SKM-1 treated with dmso at 0.1 percent for 144 hours (cell line): ENCODE measurements at regions not wholly inside any gene's neighbourhood (a gene's known extent, or its start where the extent isn't known, plus 50 kb on each side); places are given as distances from the start of the nearest gene placed in this dataset.

Source experiments
- DNase-seq: peaks from one replicate; lab custom pipeline; 2025; ENCODE audit not compliant: unreplicated experiment; lab: John Stamatoyannopoulos, UW

DNA sequence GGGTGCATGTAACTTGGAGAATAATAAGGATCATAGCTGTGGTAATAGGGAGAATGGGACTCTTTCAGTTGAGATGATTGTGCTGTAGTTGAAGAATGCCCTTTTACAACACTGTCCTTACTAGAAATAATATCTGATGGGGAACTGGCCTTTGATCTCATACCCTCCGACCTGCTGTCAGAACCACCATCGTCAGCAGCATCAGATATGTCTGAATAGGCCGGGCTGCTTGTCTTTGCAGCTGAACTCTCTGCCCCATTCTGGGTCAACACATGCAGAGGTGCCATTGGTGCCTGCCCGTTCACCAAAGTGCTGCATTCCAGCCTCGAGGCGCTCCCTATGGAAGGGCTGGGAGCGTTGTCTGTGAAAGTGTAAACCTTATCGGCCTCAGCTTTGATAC lies 99.1 kb downstream of the ZNF608 start:
- no peak for DNase-seq

DNA sequence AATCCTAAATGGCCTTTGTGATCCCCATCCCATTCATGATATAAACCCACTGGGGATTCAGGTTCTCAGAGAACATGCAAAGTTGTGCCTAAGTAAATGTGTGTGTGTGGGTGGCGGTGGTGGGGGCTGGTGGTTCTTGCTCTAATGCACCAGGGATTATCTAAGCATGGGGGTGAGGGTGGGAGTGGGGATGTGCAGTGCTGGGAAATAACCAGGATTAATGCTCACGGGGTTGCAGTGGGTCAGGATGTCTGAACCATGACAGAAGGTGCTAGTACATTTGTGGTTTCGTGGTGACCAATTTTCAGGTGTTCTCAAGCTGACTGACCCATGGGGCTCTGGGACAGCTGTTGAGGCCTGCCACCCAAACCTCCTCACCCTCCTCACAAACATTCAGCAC lies 101.0 kb downstream of the ZNF608 start:
- DNase-seq, result no peak

DNA sequence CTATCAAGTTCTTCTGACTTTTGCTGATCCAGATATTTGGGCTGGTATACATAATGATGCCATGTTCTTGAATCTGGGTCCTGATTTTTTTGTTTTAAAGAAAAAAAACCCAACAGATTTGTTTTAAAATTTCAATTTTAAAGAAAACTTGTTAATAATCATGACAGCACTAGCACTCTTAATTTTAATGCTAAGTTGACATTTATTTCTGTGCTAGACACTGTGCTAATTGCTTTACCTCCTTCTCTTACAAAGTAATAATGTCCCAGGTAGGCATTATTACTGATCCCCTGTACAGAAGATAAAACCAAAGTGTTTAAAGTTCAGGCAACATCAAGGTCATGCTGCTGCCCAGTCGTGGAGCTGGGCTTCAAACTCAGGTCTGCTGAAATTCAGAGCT lies 101.9 kb downstream of the ZNF608 start:
- no peak for DNase-seq

DNA sequence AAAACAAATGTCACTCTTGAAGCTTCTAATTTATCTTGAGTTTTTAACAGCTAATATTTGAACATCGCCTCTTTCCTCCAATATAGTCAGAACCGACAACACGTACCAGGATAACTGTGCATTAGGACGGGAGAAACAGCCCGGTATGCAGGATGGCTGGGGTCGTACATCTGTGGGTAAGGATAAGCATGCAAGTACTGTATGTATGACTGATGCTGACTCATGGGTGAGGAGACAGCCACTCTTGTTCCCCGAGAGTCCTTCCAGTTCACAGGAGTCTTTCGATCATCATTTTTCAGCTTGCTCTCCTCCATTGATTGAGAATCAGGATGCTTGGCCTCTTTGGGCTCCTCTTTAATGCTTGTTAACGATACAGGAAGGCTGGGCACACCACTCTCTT lies 102.3 kb downstream of the ZNF608 start:
- no peak for DNase-seq

DNA sequence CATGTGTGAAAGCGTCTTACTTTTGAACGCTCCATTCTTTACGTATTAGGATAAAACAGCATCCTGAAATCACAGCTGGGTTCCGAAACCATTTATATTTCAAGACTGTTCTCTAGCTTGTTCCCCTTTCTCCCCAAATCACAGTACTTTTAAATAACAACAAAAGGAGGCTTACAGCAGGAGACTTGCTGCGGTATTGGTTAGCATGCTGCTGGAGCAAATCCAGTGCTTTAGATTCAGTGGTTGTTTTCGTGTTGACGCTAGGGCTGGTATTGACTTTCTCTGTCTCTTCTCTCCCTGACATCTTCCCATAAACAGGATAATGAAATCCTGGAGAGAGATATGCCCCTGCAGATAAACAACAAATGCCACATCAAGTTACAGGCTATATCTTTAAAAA lies 103.1 kb downstream of the ZNF608 start:
- no peak for DNase-seq

DNA sequence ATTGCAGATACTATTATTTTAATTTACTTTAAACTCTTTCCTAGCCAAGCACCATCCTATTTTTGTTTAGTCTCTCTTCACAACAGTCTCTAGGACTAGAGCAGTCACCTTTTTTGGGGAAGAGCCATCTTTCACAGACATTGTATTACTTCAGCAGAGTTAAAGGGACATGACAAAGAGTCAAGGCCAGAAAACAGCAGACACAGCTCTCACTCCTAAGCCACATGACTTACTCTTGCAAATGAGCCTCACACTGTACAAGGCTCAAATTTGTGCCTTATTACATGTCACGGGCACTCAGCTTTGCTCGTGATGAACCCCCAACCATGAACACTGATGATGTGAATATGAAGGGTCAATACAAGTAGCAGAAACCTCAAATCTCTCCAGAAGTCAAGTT lies 104.3 kb downstream of the ZNF608 start:
- DNase-seq, result no peak

DNA sequence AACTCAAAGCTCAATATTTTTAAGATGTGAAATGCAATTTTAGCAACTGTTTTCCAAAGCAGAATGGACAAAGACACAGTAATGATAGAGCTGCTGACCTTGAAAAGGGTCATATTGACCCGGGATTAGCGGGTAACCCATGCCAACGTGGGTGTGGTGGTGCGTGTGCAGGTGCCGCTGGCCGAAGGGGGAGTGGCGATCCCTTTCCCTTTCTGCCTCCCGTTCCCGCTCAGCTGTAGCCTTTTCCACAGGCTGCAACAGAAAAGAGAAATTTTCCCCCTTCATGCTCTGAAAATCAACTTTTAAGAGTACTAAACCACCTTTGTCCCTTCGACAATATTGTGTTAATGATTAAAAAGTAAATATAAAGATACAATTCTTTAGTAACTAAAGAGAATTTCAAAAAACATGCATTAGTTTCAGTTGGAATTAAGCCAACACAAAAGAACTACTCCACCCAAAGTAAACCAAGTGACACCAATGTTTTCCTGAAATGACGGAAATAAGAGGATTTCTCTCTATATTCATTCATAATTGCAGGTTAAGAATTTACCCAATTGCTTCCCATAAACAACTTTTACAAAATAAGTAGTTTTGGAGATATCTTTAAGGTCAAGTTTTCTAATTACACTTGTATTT lies 105.2 kb downstream of the ZNF608 start:
- no peak for DNase-seq

DNA sequence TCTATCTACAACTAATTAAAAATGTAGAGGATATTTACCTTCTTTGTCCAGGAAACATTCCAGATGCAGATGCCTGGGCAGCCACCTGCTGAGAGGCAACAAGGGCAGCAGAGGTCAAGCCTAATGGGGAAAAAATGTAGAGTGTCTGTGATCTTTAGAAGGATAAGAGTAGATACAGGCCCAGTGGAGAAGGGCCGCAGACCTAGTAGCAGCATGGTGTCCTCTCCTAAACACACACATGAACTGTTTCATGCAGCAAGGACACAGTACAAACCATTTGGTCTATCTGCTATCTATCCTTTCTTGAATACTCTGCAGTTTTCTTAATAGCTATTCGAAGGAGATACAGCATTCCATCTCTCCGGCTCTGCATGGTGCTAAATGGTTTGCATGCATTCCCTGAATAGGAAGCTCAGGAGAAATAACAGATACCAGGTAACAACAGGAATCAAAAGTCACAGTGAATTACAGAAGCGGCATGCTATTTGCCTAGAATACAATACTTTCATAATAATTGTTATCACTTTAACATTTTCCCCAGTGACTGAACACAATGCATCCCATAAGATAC lies 107.3 kb downstream of the ZNF608 start:
- no peak for DNase-seq

DNA sequence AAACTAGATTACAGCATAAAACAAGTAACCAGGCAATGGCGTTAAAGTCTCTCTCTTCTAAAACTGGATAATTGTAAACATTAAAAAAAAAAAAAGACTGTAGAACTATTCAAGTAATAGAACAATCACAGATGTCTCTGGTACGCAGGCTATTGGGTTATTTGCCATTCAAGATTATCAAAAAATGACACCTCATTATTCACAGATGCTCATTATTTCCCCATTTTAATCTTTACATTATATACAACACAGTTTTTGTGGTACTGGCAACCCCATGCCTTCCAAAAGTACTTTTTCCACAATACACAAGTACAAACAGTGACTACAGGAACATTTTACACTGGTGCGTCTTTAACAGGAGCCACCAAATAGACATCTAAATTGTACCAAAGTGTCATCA lies 109.4 kb downstream of the ZNF608 start:
- no peak for DNase-seq

DNA sequence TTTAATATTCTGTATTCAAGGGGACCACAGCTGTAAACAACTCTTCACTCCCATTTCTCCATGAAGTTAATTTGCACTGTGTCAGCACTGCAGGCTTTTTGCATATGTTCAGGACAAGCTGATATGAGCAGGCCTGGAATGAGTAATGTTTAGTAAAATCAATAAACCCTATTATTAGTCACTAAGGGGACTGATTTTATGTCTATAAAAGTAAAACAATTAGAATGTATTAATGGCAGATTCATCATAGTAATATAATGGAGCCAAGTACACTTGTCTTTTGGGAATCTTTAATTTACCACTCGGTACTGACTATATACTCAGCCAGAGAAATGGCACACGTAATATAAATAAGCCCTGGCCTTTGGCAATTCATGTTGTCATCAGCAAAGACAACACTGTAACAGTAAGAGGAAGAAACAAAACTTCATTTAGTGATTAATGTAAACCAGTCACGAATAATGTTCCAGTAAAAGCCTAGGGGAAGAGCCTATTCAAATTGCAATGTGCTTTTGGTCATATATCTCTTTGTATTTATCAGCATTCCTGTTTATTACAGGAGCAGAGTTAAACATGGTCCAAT lies 111.6 kb downstream of the ZNF608 start:
- DNase-seq, result no peak

DNA sequence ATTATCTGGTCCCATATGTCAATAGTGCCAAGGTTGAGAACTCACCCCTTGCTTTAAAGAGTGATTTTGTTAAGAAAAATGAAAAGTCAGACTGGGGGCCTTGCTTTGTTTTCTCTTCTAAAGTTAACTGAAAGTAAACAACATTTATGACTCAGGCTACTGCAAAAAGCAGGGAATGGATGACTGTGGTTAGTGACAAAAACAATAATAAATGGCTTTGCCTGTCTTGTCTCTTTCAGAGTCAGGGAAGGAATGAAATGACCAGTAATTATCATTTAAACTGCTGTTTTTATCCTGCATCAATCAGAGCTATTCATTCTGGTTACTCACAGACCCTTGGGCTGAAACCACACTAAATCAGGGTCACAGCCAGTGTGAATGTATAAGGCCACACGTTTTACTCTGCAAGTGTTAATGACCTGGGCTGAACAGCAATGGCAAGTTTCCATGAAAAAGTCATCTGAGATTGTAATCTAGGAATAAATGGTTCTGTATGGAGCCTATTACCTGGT lies 112.2 kb downstream of the ZNF608 start:
- no peak for DNase-seq

DNA sequence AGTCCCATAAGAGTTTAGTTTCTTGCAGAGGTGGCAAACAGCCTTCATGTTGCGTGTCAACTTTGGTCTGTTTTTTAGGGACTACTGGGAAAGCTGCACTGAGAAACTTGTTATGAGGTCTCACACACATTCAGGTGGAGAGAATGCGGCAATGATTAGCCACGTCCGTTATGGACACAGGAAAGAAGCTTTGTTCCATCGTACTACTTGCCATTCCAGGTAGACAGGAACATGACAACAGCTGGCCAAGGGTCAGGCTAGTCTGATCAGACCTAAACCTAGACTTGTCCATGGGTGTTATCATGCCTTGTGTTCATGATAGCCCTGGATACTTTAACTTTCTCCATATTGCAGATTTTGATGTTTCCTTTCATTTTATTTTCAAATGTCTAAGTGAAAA lies 113.2 kb downstream of the ZNF608 start:
- DNase-seq, result no peak

DNA sequence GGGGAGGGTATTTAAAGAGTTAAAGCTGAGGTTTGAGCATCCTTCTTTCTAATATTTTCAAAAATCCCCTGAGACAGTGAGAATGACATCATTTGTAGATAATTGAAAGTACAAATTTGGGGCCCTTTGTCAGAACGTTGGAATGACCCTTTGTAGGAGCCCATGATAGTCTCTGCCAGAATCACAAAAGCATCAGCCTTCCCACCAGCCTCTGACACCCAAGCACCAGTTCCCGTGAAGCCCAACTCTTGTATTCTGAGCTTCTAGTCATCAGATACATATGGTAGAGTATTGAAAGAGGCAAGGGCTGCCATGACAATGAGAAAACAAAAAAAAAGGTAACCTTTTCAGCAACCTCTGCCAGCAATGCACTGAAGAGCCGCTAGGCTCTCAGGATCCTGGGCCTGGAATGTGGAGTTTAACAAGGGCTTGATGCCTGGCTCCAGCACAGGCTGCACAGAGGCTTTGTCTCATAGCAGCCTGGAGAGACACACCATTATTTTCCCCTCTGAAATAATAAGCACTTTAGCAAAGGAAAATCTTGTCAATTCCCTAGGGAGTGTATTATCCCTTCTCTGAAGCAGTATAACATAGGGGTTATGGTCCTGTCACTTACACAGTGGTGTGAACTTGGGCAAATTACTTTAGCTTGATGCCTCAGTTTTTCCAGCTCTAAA lies 114.4 kb downstream of the ZNF608 start:
- no peak for DNase-seq

DNA sequence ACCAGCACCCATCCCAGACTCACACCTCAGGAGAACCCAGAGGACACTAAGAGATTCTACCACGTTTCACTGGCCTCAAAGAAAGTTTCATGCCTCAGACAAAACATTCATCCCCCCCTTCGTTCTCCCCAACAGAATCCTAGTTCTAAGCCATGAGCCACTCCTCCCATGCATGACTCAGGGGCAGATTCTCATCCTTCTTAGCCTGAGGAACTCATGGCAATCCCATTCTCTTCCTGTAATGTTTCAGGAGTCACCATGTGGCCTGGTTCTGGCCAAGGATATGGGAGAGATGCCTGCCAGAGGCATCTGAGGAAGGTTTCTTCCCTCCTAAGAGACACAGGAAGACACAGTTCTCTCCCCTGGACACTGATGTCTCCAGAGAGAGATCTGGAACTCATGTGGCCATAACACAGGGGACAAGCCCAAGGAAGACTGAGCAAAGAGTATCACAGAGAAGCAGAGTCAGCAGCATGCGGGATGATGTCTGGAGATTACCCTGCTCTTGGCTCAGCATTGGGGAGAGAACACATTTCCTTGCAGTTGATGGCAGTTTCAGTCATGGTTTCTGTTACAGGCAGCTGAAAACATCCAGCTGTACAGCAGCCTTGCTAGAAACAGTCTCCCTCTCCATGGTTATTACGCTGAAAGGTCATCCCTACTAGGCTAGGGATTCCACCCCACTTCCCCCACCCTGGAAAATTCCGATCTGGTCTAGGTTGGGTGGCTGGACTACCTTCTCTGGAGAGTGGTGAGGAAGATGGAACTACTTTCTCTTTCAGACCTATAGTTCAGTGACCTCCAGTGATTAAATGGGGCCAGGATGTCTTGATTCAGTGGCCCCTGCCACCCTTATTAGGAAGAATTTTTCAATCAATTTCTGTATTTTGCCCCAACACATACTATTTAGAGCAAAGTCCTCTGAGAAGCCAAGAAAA lies 115.4 kb downstream of the ZNF608 start:
- DNase-seq, result no peak

DNA sequence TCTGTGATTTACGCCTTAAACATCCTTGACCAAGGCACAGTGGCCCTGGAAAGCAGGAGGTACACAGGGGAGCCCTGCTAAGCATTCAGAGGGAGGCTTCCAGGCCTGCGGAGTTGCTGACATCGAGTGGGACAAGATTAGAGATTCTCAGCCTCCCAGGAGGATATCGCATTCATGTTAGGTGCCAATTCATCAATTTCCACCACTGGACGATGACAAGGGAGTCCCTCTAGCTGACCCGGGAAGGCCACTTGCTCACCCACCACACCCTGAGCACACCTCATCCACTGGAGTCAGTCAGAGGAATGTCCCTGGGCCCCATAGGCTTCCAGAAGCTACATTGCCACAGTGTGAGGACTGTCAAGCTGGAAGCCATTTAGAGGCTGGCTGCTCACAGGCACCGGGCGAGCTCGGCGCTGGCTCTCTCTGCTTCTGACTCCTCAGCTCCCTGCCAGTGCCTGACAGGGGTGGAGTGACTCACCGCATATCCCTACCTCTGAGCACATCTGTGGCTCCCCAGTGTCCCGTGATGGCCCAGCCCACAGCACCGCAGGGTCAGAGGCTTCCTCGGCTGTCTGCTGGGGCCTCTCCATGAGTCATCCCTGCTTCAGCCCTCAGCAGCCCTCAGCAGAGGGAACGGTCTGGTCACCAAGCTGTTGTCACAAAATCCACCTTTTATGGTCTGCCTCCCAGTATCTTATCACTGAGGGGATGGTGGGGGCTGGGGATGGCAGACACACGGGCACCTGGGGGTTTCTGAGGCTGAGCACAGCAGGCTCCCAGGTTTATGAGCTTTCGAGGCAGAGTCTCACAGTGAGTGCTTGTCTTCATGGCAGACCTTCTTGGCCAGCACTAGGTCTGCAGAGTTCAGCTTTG lies 117.5 kb downstream of the ZNF608 start:
- DNase-seq, result no peak

DNA sequence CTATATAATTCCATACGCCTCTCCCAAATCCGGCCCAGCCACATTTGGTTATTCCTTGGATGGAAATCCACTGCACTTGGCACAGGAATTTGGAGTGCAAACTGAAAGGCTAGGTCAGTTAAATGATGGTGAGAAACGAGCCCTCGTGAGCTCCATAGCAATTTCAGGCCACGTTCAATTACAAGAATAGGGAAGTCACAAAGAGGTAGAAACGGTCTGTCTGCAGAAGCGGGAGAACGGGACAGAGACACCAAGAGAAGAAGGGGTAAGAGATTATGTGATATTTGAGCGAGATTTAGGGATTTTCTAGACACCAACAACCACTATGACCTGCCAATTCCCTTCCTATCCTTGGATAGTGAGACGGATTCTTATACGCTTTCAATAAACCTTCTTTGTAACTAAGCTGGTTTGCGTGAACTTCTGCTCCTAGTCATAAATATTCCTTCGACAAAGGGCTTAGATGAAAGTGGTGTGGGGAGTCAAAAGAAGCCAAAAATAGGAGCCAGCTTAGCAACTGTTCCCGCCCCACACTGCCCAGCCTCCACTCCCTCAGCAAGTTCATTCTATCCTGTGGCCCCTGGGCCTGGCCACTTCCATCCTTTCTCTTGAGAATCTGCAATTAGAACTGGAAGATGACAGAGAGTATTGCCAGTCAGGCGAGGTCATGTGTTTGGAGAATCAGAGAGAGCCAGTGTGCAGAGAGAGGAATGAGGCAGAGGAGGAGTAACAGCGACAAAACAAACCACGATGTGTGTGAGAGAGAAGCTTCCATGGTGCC lies 118.4 kb downstream of the ZNF608 start:
- no peak for DNase-seq

DNA sequence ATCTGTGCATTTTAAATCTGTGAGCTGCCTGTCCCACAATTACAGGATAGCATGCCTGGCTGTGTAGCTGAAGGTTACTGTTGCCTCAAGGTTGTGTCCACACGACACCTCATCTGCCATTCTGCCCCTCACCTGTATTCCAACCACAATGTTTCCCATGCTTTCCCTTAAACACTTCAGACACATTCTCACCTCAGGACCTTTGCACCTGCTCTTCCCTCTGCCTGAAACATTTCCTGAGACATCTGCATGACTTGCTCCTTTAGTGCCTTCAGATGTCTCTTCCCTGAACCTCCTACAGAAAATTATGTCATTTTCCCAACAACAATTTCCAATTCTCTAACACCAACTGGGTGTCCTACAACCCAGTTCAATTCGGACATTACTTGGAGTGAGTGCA lies 120.4 kb downstream of the ZNF608 start:
- no peak for DNase-seq

DNA sequence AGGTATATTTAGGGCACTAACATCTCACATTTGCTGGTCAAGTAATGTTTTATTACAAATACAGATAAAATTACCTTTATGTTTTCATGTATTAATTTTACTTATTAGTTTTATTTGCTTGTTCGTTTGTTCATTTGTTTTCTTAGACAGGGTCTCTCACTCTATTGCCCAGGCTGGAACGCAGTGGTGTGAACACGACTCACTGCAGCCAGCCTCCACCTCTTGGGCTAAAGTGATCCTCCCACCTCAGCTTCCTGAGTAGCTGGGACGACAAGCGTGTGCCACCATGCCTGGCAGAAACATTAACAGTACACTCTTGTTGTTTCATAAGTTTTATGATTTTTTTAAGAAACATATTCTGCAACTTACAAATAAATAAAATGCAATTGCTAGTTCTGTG lies 123.2 kb downstream of the ZNF608 start:
- DNase-seq, result no peak

DNA sequence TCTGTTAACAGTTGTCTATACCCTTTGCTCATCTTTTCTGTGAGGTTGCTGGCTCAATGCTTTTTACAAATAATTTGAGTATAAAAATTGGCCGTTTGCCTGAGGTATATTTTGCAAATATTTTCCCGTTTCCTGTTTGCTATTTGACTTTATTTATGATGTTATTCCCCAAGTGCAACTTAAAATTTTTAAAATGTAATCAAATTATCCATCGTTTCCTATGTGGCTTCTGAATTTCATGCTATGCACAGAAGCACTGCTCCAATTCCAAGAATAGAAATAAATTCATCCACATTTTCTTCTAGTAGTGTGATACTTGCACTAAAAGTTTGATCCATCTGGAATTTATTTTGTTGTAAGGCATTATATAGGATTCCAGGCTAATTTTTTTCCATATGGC lies 123.6 kb downstream of the ZNF608 start:
- DNase-seq, result no peak
